ENCODE measurements at regions not wholly inside any gene's neighbourhood (a gene's known extent, or its start where the extent isn't known, plus 50 kb on each side); places are given as distances from the start of the nearest gene placed in this dataset.

DNA sequence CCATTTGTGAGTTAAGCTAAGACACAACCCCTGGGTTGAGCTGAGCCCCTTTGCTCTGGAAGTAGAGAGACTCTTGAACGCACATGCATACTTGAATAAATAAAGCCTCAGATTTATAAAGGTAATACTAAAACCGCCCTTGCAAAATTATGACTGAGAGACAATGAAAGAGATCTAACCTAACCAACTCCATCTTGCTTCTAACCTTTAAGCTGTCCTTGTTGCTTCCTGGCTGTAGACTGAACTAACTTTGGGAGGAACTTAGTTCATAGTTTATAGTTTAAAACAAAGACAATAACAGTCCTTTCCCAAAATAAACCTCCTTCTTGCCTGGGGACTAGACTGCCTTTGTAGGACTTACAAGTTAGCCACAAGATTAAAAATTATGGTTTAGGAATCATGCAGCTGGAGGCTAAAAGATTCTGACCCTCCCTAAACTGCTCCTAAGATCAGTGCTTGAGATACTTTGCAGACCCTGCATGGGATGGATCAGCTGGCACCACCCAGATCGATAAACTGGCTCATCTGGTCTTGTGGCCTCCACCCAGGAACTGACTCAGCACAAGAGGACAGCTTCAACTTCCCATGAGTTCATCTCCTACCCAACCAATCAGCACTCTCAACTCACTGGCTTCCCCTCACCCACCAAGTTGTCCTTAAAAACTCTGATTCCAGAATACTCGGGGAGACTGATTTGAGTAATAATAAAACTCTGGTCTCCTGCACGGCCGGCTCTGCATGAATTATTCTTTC is 240.2 kb upstream of the SLC14A2 start:
- TF ChIP-seq, protein P1, sequence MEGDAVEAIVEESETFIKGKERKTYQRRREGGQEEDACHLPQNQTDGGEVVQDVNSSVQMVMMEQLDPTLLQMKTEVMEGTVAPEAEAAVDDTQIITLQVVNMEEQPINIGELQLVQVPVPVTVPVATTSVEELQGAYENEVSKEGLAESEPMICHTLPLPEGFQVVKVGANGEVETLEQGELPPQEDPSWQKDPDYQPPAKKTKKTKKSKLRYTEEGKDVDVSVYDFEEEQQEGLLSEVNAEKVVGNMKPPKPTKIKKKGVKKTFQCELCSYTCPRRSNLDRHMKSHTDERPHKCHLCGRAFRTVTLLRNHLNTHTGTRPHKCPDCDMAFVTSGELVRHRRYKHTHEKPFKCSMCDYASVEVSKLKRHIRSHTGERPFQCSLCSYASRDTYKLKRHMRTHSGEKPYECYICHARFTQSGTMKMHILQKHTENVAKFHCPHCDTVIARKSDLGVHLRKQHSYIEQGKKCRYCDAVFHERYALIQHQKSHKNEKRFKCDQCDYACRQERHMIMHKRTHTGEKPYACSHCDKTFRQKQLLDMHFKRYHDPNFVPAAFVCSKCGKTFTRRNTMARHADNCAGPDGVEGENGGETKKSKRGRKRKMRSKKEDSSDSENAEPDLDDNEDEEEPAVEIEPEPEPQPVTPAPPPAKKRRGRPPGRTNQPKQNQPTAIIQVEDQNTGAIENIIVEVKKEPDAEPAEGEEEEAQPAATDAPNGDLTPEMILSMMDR (IDR thresholded peaks at IDR 0.05; ENCODE audit: low read depth, low read length, missing control alignments) = no peak
- no peak overlapping the region for H3K4me3 ChIP-seq (replicated peaks; ENCODE audit: low read depth, low read length)
- DNase-seq (ENCODE audit: extremely low read depth, low read depth) = no peak

DNA sequence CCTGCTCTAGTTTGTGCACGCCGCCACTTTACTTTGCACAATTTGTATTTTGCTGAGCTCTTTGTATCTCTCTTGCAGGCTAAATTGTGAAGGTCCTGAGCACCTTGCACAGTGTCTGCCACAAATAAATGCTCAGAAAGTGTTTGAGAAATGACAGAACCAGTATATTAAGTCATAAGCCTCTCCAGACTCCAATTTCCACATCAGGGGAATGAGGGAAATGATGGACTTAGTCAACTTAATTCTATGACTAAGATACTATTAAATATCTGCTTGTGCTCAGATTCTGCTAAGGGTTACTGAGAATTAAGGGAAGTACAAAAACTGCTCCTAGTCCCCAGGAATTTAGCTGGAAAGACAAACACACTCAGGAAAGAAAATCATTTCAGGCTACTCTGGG is 239.1 kb upstream of the SLC14A2 start:
- no peak for DNase-seq (ENCODE audit: extremely low read depth, low read depth)
- no peak overlapping the region for H3K4me3 ChIP-seq (replicated peaks; ENCODE audit: low read depth, low read length)
- TF ChIP-seq, protein P1 (IDR thresholded peaks at IDR 0.05; ENCODE audit: low read depth, low read length, missing control alignments) = no peak

DNA sequence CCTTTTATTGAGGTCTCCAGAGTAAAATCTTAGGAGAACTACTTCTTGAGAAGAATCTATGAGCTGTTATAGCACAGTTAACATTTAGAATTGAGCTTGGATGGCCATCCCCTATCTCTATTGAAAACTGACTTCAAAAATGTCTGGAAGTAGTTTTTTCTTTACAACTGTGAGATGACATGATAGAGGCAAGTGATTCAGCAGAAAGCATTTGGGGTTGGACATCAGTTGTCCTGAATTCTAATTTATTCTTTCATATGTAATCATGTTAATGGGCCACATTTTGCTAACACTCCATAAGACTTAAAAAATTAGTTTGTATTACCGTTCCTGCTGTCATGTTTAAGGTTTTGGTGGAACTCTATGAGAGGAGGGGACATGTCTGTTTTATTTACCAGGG is 237.0 kb upstream of the SLC14A2 start:
- no peak overlapping the region for H3K4me3 ChIP-seq (replicated peaks; ENCODE audit: low read depth, low read length)
- TF ChIP-seq, protein P1 (IDR thresholded peaks at IDR 0.05; ENCODE audit: low read depth, low read length, missing control alignments) = no peak
- no peak for DNase-seq (ENCODE audit: extremely low read depth, low read depth)

DNA sequence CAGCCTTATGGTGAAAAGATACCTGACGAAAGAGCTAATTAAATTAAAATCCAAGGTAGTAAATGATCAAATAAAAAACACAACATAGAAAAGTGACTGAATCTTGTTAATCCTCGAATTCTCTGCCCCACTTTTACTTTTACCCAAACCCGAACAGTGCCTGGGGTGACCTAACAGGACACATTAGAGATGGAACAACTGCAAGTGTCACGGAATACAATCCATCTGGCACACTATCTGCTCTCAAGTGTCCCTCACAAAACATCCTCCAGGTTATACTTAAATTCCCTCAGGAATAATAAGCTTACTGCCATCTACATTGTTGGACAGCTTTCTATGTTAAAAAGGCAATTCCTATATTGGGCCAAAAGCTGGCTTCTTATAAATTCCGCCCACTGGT is 236.3 kb upstream of the SLC14A2 start:
- no peak overlapping the region for H3K4me3 ChIP-seq (replicated peaks; ENCODE audit: low read depth, low read length)
- TF ChIP-seq, protein P1 (IDR thresholded peaks at IDR 0.05; ENCODE audit: low read depth, low read length, missing control alignments) = no peak
- no peak for DNase-seq (ENCODE audit: extremely low read depth, low read depth)

DNA sequence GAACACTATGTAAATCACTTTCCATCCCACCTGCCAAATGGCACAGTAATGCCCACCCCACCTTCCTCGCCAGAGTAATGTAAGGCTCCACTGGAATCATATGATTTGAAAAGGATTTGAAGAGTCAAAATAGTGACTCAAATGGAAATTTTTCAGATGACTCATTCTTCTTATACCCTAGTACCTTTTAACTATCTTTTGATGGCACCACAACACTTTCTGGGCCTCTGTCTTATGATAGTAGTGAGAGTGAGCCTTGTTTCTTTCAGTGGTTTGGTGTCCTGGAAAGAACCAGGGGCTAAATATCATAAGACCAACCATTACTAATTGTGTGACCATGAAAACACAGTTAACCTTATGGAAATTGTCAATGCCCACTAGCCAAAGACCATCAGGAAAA is 235.4 kb upstream of the SLC14A2 start:
- no peak for DNase-seq (ENCODE audit: extremely low read depth, low read depth)
- H3K4me3 ChIP-seq (replicated peaks; ENCODE audit: low read depth, low read length) = no peak overlapping the region
- TF ChIP-seq, protein P1 (IDR thresholded peaks at IDR 0.05; ENCODE audit: low read depth, low read length, missing control alignments) = no peak

DNA sequence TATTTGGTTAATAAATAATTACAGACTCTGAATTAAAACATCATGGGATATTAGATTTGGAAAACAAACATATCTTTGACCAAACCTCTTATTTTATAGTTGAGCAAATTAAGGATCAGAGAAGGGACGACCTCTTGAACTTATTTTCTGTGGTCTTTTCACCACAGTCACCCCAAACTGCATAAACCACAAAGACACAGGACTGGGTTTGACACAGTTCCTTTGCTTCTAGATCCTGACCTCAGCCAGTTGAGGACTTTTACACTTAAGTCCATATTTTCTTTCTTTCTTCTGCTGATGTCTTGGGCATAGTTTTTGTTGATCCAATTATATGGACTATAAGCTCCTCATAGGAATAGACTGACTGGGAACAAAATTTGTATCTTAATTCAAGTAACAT is 234.0 kb upstream of the SLC14A2 start:
- DNase-seq (ENCODE audit: extremely low read depth, low read depth) = no peak
- TF ChIP-seq, protein P1 (IDR thresholded peaks at IDR 0.05; ENCODE audit: low read depth, low read length, missing control alignments) = no peak
- H3K4me3 ChIP-seq (replicated peaks; ENCODE audit: low read depth, low read length) = no peak overlapping the region

DNA sequence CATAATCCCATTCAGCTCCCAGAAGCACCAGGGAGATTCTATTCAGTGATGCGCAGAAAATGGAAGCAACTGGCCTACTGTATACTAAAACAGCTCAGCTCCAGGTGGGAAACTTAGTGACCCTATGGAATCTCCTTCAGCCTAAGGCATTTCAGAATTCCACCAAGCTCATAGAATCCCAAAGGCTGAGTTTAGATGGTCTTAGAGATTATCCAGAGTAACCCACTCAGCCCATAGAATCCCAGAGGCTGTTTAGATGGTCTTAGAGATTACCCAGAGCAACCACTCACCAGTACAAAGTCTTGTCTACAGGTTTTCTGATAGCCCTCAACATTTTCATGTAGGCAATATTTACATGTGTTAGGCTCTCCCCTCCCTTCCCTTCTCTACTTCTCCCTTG is 232.0 kb upstream of the SLC14A2 start:
- TF ChIP-seq, protein P1 (IDR thresholded peaks at IDR 0.05; ENCODE audit: low read depth, low read length, missing control alignments) = no peak
- no peak for DNase-seq (ENCODE audit: extremely low read depth, low read depth)
- no peak overlapping the region for H3K4me3 ChIP-seq (replicated peaks; ENCODE audit: low read depth, low read length)
